T-cell (primary cell): ENCODE measurements at regions not wholly inside any gene's neighbourhood (a gene's known extent, or its start where the extent isn't known, plus 50 kb on each side); places are given as distances from the start of the nearest gene placed in this dataset.

Experiments used
- ATAC-seq, 4 experiments: fragments of 200-7000 bp in 3 of 4; fragments of 150-1000 bp in 1 of 4; cut with Tn5 transposase; replicated peaks in 1 of 4; 1 replicate in 3 of 4; 2 replicates in 1 of 4; pipeline ENCODE4 v1.10.0; 2021; ENCODE audit warnings: moderate library complexity in 3 of 4, mild to moderate bottlenecking in 2 of 4, moderate number of reproducible peaks in 1 of 4
- CTCF ChIA-PET, 2 donors: fragments of 300-600 bp; sonication (Branson Sonifier 250); formaldehyde crosslinking; loops; one replicate each; lab custom pipeline; 2022; ENCODE audit warnings: antibody characterized with exemption in 2 of 2; lab: Charles Lee
- POLR2A ChIA-PET, 2 donors: fragments of 300-600 bp; sonication (Branson Sonifier 250); formaldehyde crosslinking; loops; one replicate each; lab custom pipeline; 2022; ENCODE audit warnings: antibody characterized with exemption in 2 of 2; lab: Charles Lee
- DNase-seq, 35 experiments: peaks; one replicate each; pipeline versions ENCODE4 v3.0.0 to v3.0.0-alpha.2; 2013 to 2023
- H3K27ac ChIP-seq: one replicate; pipeline ENCODE4 v1.5.1; 2013; ENCODE audit warnings: low read length
- H3K27me3 ChIP-seq, 2 experiments: replicated peaks in 1 of 2; 1 replicate in 1 of 2; 2 replicates in 1 of 2; pipeline versions ENCODE4 v1.6.1 to v1.7.0; 2013; ENCODE audit warnings: low read length in 1 of 2, mixed read lengths in 1 of 2; ENCODE audit not compliant: control insufficient read depth in 2 of 2, insufficient read depth in 2 of 2; ENCODE audit errors: extremely low read depth in 1 of 2
- H3K36me3 ChIP-seq, 2 donors: 1 replicate in 1 of 2; 2 replicates in 1 of 2; pipeline versions ENCODE4 v1.6.1 to v1.7.0; 2013; ENCODE audit warnings: low read length in 1 of 2; ENCODE audit not compliant: control insufficient read depth in 2 of 2, insufficient read depth in 1 of 2; ENCODE audit errors: extremely low read depth in 1 of 2
- H3K4me1 ChIP-seq, 2 experiments: 1 replicate in 1 of 2; 2 replicates in 1 of 2; pipeline versions ENCODE4 v1.6.1 to v1.7.0; 2013; ENCODE audit warnings: low read length in 2 of 2, mixed read lengths in 1 of 2; ENCODE audit not compliant: insufficient read depth in 2 of 2, control insufficient read depth in 1 of 2; ENCODE audit errors: extremely low read depth in 1 of 2
- H3K4me3 ChIP-seq, 2 donors: 1 replicate in 1 of 2; 2 replicates in 1 of 2; pipeline versions ENCODE4 v1.5.1 to v1.7.0; 2013; ENCODE audit warnings: mild to moderate bottlenecking in 2 of 2, low read length in 1 of 2, moderate library complexity in 1 of 2; ENCODE audit not compliant: control insufficient read depth in 1 of 2; ENCODE audit errors: extremely low read depth in 1 of 2
- H3K9me3 ChIP-seq: 2 replicates; pipeline ENCODE4 v1.7.0; 2013
- H3K27ac Mint-ChIP-seq, 2 donors: one replicate each; pipeline ENCODE4 v1.8.0; 2020 to 2021; ENCODE audit warnings: mild to moderate bottlenecking in 2 of 2, mixed read lengths in 2 of 2
- H3K27me3 Mint-ChIP-seq, 2 donors: one replicate each; pipeline ENCODE4 v1.8.0; 2021 to 2022; ENCODE audit warnings: mixed read lengths in 2 of 2
- H3K36me3 Mint-ChIP-seq: one replicate; pipeline ENCODE4 v1.8.0; 2021; ENCODE audit warnings: mixed read lengths
- H3K4me1 Mint-ChIP-seq, 3 donors: one replicate each; pipeline ENCODE4 v1.8.0; 2020 to 2022; ENCODE audit warnings: mixed read lengths in 3 of 3, mild to moderate bottlenecking in 1 of 3
- H3K4me3 Mint-ChIP-seq, 3 donors: one replicate each; pipeline ENCODE4 v1.8.0; 2020 to 2022; ENCODE audit warnings: mild to moderate bottlenecking in 3 of 3, mixed read lengths in 3 of 3, moderate library complexity in 3 of 3
- H3K9me3 Mint-ChIP-seq, 3 donors: one replicate each; pipeline ENCODE4 v1.8.0; 2020 to 2022; ENCODE audit warnings: mixed read lengths in 3 of 3
- WGBS: methylation state at CpG from one replicate; pipeline ENCODE4 v1.1.5; 2013; ENCODE audit warnings: missing lambda C conversion rate; ENCODE audit not compliant: insufficient coverage; 5-methylcytosine and 5-hydroxymethylcytosine counted together

GRCh38 chr9:120265791-120266190 is 314.2 kb downstream of the CDK5RAP2 start:
- ChIA-PET POLR2A (no interaction called here), CTCF (no interaction called here)
- no peak overlapping the region for H3K4me3 Mint-ChIP-seq
- H3K27ac Mint-ChIP-seq = no peak overlapping the region
- Histone ChIP-seq H3K9me3 (no peaks in the 10 kb centered on the region), H3K4me1 (no peaks in the 10 kb centered on the region), H3K4me3 (no peak overlapping the region), H3K27me3 (no peaks in the 10 kb centered on the region), H3K36me3 (no peaks in the 10 kb centered on the region), H3K27ac (no peak overlapping the region)
- peaks cover 0 to 7% (median 0%) of the 10 kb centered on the region in 3 donors for H3K9me3 Mint-ChIP-seq
- WGBS = 80% methylated on average over 5 of the region's 6 CpGs
- H3K27me3 Mint-ChIP-seq = peaks cover 0 to 14% of the 10 kb centered on the region in 2 donors
- no peaks in the 10 kb centered on the region for H3K36me3 Mint-ChIP-seq
- DNase-seq (no peak), ATAC-seq (no peak)
- H3K4me1 Mint-ChIP-seq = no peaks in the 10 kb centered on the region

DNA sequence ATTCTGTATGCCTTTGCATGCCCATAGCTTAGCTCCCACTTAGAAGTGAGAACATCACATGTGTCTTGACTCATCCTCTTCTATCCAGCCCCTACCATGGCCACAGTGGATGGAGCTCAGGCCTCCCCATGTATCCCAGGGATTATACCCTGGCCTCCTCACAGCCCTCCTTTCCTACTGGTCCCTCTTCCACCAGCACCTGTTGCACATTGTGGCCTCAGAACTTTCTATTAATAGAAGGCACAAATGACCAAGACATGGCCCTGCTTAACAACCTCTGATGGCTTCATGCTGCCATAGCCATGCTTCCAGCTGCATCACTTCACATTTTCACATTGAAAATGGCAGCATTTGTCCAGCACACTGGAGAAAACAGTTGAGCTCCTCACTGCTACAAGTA is 315.4 kb downstream of the CDK5RAP2 start:
- H3K27me3 Mint-ChIP-seq = peaks cover 0 to 14% of the 10 kb centered on the region in 2 donors
- no peaks in the 10 kb centered on the region for H3K36me3 Mint-ChIP-seq
- ChIA-PET POLR2A (no interaction called here), CTCF (no interaction called here)
- H3K4me1 Mint-ChIP-seq = no peaks in the 10 kb centered on the region
- H3K9me3 Mint-ChIP-seq = no peaks in the 10 kb centered on the region
- ATAC-seq (no peak), DNase-seq (no peak)
- Histone ChIP-seq H3K4me3 (no peak overlapping the region), H3K27me3 (no peaks in the 10 kb centered on the region), H3K36me3 (no peaks in the 10 kb centered on the region), H3K27ac (no peak overlapping the region), H3K9me3 (no peaks in the 10 kb centered on the region), H3K4me1 (no peaks in the 10 kb centered on the region)
- H3K4me3 Mint-ChIP-seq = no peak overlapping the region
- no peak overlapping the region for H3K27ac Mint-ChIP-seq

- WGBS = 44% methylated on average over 1 of the region's 4 CpGs
- DNase-seq (no peak), ATAC-seq (no peak)
- Mint-ChIP-seq H3K4me1 (no peaks in the 10 kb centered on the region), H3K36me3 (no peaks in the 10 kb centered on the region), H3K9me3 (no peaks in the 10 kb centered on the region), H3K27ac (no peak overlapping the region), H3K27me3 (peaks cover 4 to 18% of the 10 kb centered on the region in 2 donors), H3K4me3 (no peak overlapping the region)
- H3K4me3 ChIP-seq = no peak overlapping the region
- H3K9me3 ChIP-seq = no peaks in the 10 kb centered on the region
- no peaks in the 10 kb centered on the region for H3K27me3 ChIP-seq
- no peaks in the 10 kb centered on the region for H3K4me1 ChIP-seq
- H3K36me3 ChIP-seq = no peaks in the 10 kb centered on the region
- ChIA-PET POLR2A (no interaction called here), CTCF (no interaction called here)
- no peak overlapping the region for H3K27ac ChIP-seq
These were observed 316.1 kb downstream of the CDK5RAP2 start for GRCh38 chr9:120263836-120264235.

GRCh38 chr9:120261419-120261818 is 318.5 kb downstream of the CDK5RAP2 start:
- CTCF ChIA-PET = interaction anchor here in 1 of 2 donors (1.1 kb wide), 1 partner anchor 224 kb away, joined by 3 read pairs; no protein-coding TSS in a partner anchor
- H3K4me1 ChIP-seq = no peaks in the 10 kb centered on the region
- POLR2A ChIA-PET = no interaction called here
- H3K27ac ChIP-seq = no peak overlapping the region
- no peak for ATAC-seq
- no peak overlapping the region for H3K4me3 Mint-ChIP-seq
- no peaks in the 10 kb centered on the region for H3K9me3 Mint-ChIP-seq
- H3K27ac Mint-ChIP-seq = no peak overlapping the region
- H3K4me1 Mint-ChIP-seq = no peaks in the 10 kb centered on the region
- no peak overlapping the region for H3K4me3 ChIP-seq
- peaks cover 0 to 4% of the 10 kb centered on the region in 2 experiments for H3K27me3 ChIP-seq
- H3K9me3 ChIP-seq = no peaks in the 10 kb centered on the region
- DNase-seq = no peak
- H3K27me3 Mint-ChIP-seq = peaks cover 11 to 28% of the 10 kb centered on the region in 2 donors
- 67% methylated on average over 1 of the region's 6 CpGs for WGBS
- H3K36me3 Mint-ChIP-seq = no peaks in the 10 kb centered on the region
- no peaks in the 10 kb centered on the region for H3K36me3 ChIP-seq

- CTCF ChIA-PET = no interaction called here
These were observed 320.9 kb downstream of the CDK5RAP2 start for GRCh38 chr9:120259100-120259499.

GRCh38 chr9:120258096-120258495 is 321.9 kb downstream of the CDK5RAP2 start:
- ChIA-PET CTCF (no interaction called here), POLR2A (no interaction called here)
- H3K9me3 Mint-ChIP-seq = no peaks in the 10 kb centered on the region
- WGBS = no CpG with 5 or more reads among the region's 3 CpGs
- H3K4me3 Mint-ChIP-seq = no peak overlapping the region
- Histone ChIP-seq H3K4me3 (no peak overlapping the region), H3K9me3 (no peaks in the 10 kb centered on the region), H3K4me1 (no peaks in the 10 kb centered on the region), H3K27me3 (peaks cover 0 to 4% of the 10 kb centered on the region in 2 experiments), H3K36me3 (no peaks in the 10 kb centered on the region), H3K27ac (no peak overlapping the region)
- H3K27me3 Mint-ChIP-seq = peaks cover 17 to 24% of the 10 kb centered on the region in 2 donors
- ATAC-seq (no peak), DNase-seq (no peak)
- no peak overlapping the region for H3K27ac Mint-ChIP-seq
- H3K4me1 Mint-ChIP-seq = no peaks in the 10 kb centered on the region
- no peaks in the 10 kb centered on the region for H3K36me3 Mint-ChIP-seq

More at GRCh38 chr9:120259100-120259499, 320.9 kb downstream of the CDK5RAP2 start:
- 100% methylated on average over 1 of the region's 1 CpG for WGBS
- Mint-ChIP-seq H3K9me3 (no peaks in the 10 kb centered on the region), H3K27ac (no peak overlapping the region), H3K36me3 (no peaks in the 10 kb centered on the region), H3K4me1 (no peaks in the 10 kb centered on the region), H3K4me3 (no peak overlapping the region), H3K27me3 (peaks cover 17 to 22% of the 10 kb centered on the region in 2 donors)
- Histone ChIP-seq H3K27ac (no peak overlapping the region), H3K4me1 (no peaks in the 10 kb centered on the region), H3K9me3 (no peaks in the 10 kb centered on the region), H3K4me3 (no peak overlapping the region), H3K27me3 (peaks cover 0 to 4% of the 10 kb centered on the region in 2 experiments), H3K36me3 (no peaks in the 10 kb centered on the region)
- POLR2A ChIA-PET = no interaction called here
- ATAC-seq = no peak
- DNase-seq = no peak

GRCh38 chr9:120257483-120257882 is 322.5 kb downstream of the CDK5RAP2 start:
- H3K36me3 Mint-ChIP-seq = no peaks in the 10 kb centered on the region
- ATAC-seq = no peak
- Histone ChIP-seq H3K9me3 (no peaks in the 10 kb centered on the region), H3K27me3 (peaks cover 0 to 4% of the 10 kb centered on the region in 2 experiments), H3K4me3 (no peak overlapping the region), H3K36me3 (no peaks in the 10 kb centered on the region), H3K4me1 (no peaks in the 10 kb centered on the region), H3K27ac (no peak overlapping the region)
- H3K27me3 Mint-ChIP-seq = peaks cover 21 to 28% of the 10 kb centered on the region in 2 donors
- peaks cover 0 to 1% (median 0%) of the 10 kb centered on the region in 3 donors for H3K9me3 Mint-ChIP-seq
- no peak overlapping the region for H3K4me3 Mint-ChIP-seq
- ChIA-PET CTCF (no interaction called here), POLR2A (no interaction called here)
- DNase-seq = no peak
- no peak overlapping the region for H3K27ac Mint-ChIP-seq
- H3K4me1 Mint-ChIP-seq = no peaks in the 10 kb centered on the region
- WGBS = 96% methylated on average over 2 of the region's 6 CpGs
